Femur (tissue), 1 donor: ENCODE measurements at regions not wholly inside any gene's neighbourhood (a gene's known extent, or its start where the extent isn't known, plus 50 kb on each side); places are given as distances from the start of the nearest gene placed in this dataset.
"Not testable (repeated sequence)": the region's sequence is repeated elsewhere in the genome, so short reads cannot be mapped to it uniquely, and the experiment has no call there.

Experiments
- DNase-seq: peaks from one replicate; pipeline ENCODE4 v3.0.0-alpha.2; 2017

- DNase-seq = not testable (repeated sequence)
These were observed 253.7 kb downstream of the SPATA31A6 start for GRCh38 chr9:42437057-42437759.

- DNase-seq = not testable (repeated sequence)
These were observed 259.2 kb downstream of the SPATA31A6 start for GRCh38 chr9:42442680-42443079.

- not testable (repeated sequence) for DNase-seq
These were observed 260.0 kb downstream of the SPATA31A6 start for GRCh38 chr9:42443414-42443813.

GRCh38 chr9:42461436-42461835, 278.0 kb downstream of the SPATA31A6 start:
- DNase-seq = not testable (repeated sequence)

- not testable (repeated sequence) for DNase-seq
These were observed 278.4 kb downstream of the SPATA31A6 start for GRCh38 chr9:42461863-42462262.

- DNase-seq = not testable (repeated sequence)
These were observed 280.5 kb downstream of the SPATA31A6 start for GRCh38 chr9:42463981-42464380.

GRCh38 chr9:42470577-42470976, 287.1 kb downstream of the SPATA31A6 start:
- not testable (repeated sequence) for DNase-seq

GRCh38 chr9:42490989-42491388, 307.5 kb downstream of the SPATA31A6 start:
- DNase-seq = not testable (repeated sequence)

- DNase-seq = not testable (repeated sequence)
These were observed 319.3 kb downstream of the SPATA31A6 start for GRCh38 chr9:42502620-42503264.

GRCh38 chr9:42508111-42508510, 324.7 kb downstream of the SPATA31A6 start:
- DNase-seq = not testable (repeated sequence)

GRCh38 chr9:42513535-42513934, 330.1 kb downstream of the SPATA31A6 start:
- DNase-seq = not testable (repeated sequence)

- DNase-seq = peak; percentile 5
These were observed 351.0 kb downstream of the SPATA31A6 start for GRCh38 chr9:42534325-42534983.

- DNase-seq = peak; percentile 5
These were observed 351.5 kb downstream of the SPATA31A6 start for GRCh38 chr9:42534984-42535325.

- not testable (repeated sequence) for DNase-seq
These were observed 367.4 kb downstream of the SPATA31A6 start for GRCh38 chr9:42550789-42551357.

- DNase-seq = not testable (repeated sequence)
These were observed 385.1 kb downstream of the SPATA31A6 start for GRCh38 chr9:42568530-42568929.

GRCh38 chr9:42568942-42569556, 385.6 kb downstream of the SPATA31A6 start:
- not testable (repeated sequence) for DNase-seq

- not testable (repeated sequence) for DNase-seq
These were observed 394.4 kb downstream of the SPATA31A6 start for GRCh38 chr9:42577851-42578250.
